Ishikawa (cell line): ENCODE measurements at regions not wholly inside any gene's neighbourhood (a gene's known extent, or its start where the extent isn't known, plus 50 kb on each side); places are given as distances from the start of the nearest gene placed in this dataset.

Experiments
- CEBPB ChIP-seq: IDR thresholded peaks from 2 replicates; pipeline ENCODE4 v1.6.1; 2012
- CREB1 ChIP-seq: IDR thresholded peaks from 2 replicates; pipeline ENCODE4 v1.6.1; 2012; ENCODE audit warnings: low read depth
- EGR1 ChIP-seq: IDR thresholded peaks from 2 replicates; pipeline ENCODE4 v1.6.1; 2012
- EP300 ChIP-seq: IDR thresholded peaks from 2 replicates; pipeline ENCODE4 v1.6.1; 2012; ENCODE audit warnings: borderline replicate concordance
- FOXM1 ChIP-seq: IDR thresholded peaks from 2 replicates; pipeline ENCODE4 v1.6.1; 2012; ENCODE audit warnings: low read depth, borderline replicate concordance
- NFIC ChIP-seq: IDR thresholded peaks from 2 replicates; pipeline ENCODE4 v1.6.1; 2012
- RAD21 ChIP-seq: IDR thresholded peaks from 2 replicates; pipeline ENCODE4 v1.6.1; 2012; ENCODE audit warnings: low read depth
- TAF1 ChIP-seq: IDR thresholded peaks from 2 replicates; pipeline ENCODE4 v1.6.1; 2012; ENCODE audit warnings: low read depth, mild to moderate bottlenecking
- TCF12 ChIP-seq: IDR thresholded peaks from 2 replicates; pipeline ENCODE4 v1.6.1; 2012; ENCODE audit warnings: low read depth
- TEAD4 ChIP-seq: IDR thresholded peaks from 2 replicates; pipeline ENCODE4 v1.6.1; 2012
- YY1 ChIP-seq: IDR thresholded peaks from 2 replicates; pipeline ENCODE4 v1.6.1; 2012; ENCODE audit warnings: low read depth
- ZBTB7A ChIP-seq: IDR thresholded peaks from 2 replicates; pipeline ENCODE4 v1.6.1; 2012; ENCODE audit warnings: low read depth
- TF ChIP-seq, protein P1 (sequence below): IDR thresholded peaks from 2 replicates; pipeline ENCODE4 v1.6.1; 2012
- TF ChIP-seq, protein P2 (sequence below): IDR thresholded peaks from 2 replicates; pipeline ENCODE4 v1.6.1; 2012
- TF ChIP-seq, protein P3 (sequence below): IDR thresholded peaks from 2 replicates; pipeline ENCODE4 v1.6.1; 2012; ENCODE audit warnings: low read depth, mild to moderate bottlenecking

DNA sequence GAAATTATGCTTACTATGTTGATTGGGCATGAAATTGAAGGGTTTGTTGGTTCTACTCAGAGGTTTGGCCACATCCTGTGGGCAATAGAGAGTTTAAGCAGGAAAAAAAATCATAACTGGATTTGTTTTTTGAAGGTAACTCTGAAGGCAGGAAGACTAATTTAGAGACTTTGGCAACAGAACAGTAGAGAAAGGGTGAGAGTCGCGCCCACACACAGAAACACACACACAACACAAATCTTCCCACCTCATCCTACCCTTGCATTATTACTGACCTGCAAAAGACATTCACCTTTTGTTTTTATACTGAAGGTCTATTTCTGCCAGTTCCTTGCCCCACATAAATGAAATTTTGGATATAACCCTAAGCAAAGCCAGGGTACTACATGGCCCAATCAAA, 270.6 kb downstream of the TBL1XR1 start:
- TF ChIP-seq ZBTB7A (no peak), YY1 (no peak), TEAD4 (no peak), RAD21 (no peak), NFIC (no peak), TAF1 (no peak)
- TF ChIP-seq, protein P1, sequence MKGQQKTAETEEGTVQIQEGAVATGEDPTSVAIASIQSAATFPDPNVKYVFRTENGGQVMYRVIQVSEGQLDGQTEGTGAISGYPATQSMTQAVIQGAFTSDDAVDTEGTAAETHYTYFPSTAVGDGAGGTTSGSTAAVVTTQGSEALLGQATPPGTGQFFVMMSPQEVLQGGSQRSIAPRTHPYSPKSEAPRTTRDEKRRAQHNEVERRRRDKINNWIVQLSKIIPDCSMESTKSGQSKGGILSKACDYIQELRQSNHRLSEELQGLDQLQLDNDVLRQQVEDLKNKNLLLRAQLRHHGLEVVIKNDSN: no peak

DNA sequence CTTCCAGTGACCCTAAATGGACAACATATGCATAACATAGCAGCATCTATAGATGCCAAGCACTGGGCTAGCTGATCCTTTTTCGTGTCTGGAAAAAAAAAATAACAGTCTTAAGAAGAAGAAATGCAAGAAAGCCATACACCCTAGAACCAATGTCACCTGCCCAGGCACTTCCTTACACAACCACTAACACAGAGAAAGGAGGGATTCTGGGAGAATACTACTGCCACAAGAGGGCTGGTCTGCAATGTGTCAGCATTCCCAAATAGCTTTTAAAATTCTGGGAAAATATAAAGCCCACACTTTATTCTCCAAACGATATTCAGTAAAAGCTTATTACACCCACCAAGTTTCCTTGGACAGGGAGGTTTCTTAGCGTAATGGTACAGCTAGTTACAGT, 271.2 kb downstream of the TBL1XR1 start:
- TF ChIP-seq CEBPB: no peak
- TF ChIP-seq TCF12: no peak
- no peak for TF ChIP-seq NFIC
- TF ChIP-seq FOXM1: no peak
- TF ChIP-seq, protein P2, sequence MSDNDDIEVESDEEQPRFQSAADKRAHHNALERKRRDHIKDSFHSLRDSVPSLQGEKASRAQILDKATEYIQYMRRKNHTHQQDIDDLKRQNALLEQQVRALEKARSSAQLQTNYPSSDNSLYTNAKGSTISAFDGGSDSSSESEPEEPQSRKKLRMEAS: no peak
- TF ChIP-seq TEAD4: no peak
- no peak for TF ChIP-seq YY1
- TF ChIP-seq CREB1: no peak
- TF ChIP-seq, protein P1: no peak
- no peak for TF ChIP-seq ZBTB7A
- no peak for TF ChIP-seq EP300
- no peak for TF ChIP-seq RAD21
- TF ChIP-seq TAF1: no peak

DNA sequence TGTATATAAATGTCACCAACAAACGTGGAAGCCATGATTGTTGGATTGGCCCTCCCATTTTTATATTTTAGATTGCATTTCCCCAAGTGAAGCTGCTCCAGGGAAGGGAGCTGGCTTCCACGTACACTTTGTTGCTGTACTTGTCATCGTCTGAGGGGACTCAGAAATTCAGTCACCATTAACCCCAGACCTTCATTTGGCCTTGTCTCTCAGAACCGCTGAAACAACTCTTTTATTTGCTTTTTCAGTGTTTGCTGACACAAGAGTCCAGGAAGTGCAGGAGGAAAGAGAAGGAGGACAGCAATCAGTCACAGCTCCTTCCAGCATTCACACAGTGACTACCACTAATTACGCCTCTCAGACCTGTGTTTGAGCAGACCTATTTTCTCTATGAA, 276.5 kb downstream of the TBL1XR1 start:
- no peak for TF ChIP-seq CEBPB
- TF ChIP-seq YY1: no peak
- no peak for TF ChIP-seq RAD21
- TF ChIP-seq TEAD4: no peak
- TF ChIP-seq, protein P2: no peak
- TF ChIP-seq TCF12: no peak
- TF ChIP-seq, protein P1: no peak
- no peak for TF ChIP-seq FOXM1
- TF ChIP-seq, protein P3, sequence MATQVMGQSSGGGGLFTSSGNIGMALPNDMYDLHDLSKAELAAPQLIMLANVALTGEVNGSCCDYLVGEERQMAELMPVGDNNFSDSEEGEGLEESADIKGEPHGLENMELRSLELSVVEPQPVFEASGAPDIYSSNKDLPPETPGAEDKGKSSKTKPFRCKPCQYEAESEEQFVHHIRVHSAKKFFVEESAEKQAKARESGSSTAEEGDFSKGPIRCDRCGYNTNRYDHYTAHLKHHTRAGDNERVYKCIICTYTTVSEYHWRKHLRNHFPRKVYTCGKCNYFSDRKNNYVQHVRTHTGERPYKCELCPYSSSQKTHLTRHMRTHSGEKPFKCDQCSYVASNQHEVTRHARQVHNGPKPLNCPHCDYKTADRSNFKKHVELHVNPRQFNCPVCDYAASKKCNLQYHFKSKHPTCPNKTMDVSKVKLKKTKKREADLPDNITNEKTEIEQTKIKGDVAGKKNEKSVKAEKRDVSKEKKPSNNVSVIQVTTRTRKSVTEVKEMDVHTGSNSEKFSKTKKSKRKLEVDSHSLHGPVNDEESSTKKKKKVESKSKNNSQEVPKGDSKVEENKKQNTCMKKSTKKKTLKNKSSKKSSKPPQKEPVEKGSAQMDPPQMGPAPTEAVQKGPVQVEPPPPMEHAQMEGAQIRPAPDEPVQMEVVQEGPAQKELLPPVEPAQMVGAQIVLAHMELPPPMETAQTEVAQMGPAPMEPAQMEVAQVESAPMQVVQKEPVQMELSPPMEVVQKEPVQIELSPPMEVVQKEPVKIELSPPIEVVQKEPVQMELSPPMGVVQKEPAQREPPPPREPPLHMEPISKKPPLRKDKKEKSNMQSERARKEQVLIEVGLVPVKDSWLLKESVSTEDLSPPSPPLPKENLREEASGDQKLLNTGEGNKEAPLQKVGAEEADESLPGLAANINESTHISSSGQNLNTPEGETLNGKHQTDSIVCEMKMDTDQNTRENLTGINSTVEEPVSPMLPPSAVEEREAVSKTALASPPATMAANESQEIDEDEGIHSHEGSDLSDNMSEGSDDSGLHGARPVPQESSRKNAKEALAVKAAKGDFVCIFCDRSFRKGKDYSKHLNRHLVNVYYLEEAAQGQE: no peak
- TF ChIP-seq EGR1: no peak
- TF ChIP-seq ZBTB7A: no peak
- TF ChIP-seq EP300: no peak
- no peak for TF ChIP-seq NFIC
- no peak for TF ChIP-seq TAF1
- no peak for TF ChIP-seq CREB1

DNA sequence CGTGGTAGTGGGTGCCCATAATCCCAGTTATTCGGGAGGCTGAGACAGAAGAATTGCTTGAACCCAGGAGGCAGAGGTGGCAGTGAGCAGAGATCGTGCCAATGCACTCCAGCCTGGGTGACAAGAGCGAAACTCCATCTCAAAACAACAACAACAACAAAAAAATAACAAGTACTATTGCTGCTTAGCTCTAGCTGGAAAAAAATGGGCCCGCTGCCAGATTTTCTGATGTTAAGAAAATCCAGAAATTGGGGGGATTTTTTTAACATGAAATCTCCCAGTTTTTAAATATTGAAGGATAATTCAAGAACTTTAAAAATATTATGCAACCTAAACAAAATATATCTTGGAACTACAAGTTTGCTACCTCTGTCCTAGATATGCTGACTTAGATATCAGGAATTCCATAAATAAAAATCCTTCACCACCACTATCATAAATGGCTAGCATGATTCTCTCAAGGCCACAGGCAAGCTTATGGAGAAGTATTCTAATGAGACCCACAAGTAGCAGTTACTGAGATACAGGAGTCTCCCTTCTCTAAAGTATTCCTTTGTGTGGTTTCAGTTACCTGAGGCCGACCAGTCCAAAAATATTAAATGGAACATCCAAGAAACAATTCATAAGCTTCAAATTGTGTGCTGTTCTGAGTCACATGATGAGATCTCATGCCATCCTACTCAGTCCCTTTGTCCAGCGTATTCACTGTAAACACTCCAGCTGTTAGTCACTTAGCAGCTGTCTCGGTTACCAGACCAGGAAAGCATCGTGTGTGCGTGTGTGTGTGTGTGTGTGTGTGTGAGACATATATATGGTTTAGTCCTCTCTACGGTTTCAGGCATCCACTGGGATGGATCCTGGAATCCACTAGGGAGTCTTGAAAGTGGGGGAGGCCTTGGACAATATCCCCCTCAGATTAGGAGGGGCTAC, 277.2 kb downstream of the TBL1XR1 start:
- TF ChIP-seq TEAD4: no peak
- no peak for TF ChIP-seq NFIC
- no peak for TF ChIP-seq CREB1
- TF ChIP-seq ZBTB7A: no peak

DNA sequence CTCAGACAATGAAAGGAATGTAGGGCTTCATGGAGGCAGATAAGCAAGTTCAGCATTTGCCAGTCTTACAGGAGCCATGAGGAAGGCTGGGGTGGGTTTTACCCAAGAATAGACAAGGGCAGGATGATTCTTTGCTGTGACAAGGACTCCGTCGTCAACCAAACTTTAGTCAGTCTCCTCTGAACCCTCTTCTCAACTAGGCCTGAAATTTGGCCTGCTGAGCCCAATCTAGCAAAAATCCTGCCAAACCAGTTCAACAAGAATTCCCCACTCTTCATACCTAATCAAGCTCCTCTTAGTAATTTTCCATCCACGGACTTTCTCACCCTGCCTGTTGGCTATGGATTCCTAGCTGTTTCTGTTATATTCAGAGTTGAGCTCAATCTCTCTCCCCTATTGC, 280.5 kb downstream of the TBL1XR1 start:
- TF ChIP-seq RAD21: peak; percentile 37
- no peak for TF ChIP-seq ZBTB7A
- TF ChIP-seq TCF12: peak; percentile 92
- peak; percentile 73 for TF ChIP-seq FOXM1
- TF ChIP-seq CEBPB: peak; percentile 58
- peak; percentile 87 for TF ChIP-seq NFIC
- TF ChIP-seq, protein P2: peak; percentile 96
- TF ChIP-seq, protein P3: 0 out of 2 replicates have a peak, but pooled peaks have one; percentile 14
- peak; percentile 88 for TF ChIP-seq EP300
- TF ChIP-seq TEAD4: peak; percentile 96
- no peak for TF ChIP-seq EGR1
- peak; percentile 77 for TF ChIP-seq YY1
- no peak for TF ChIP-seq TAF1
- TF ChIP-seq, protein P1: peak; percentile 53; the same call in 1 of the 2 replicates
- TF ChIP-seq CREB1: no peak
